IMR-90 (cell line): ENCODE measurements at regions not wholly inside any gene's neighbourhood (a gene's known extent, or its start where the extent isn't known, plus 50 kb on each side); places are given as distances from the start of the nearest gene placed in this dataset.

ENCODE experiments used
- BHLHE40 ChIP-seq: fragments of 150-350 bp; IDR thresholded peaks from 2 replicates; pipeline ENCODE4 v1.6.1; 2016; ENCODE audit warnings: mild to moderate bottlenecking, low read depth, low read length
- CEBPB ChIP-seq: IDR thresholded peaks from 2 replicates; pipeline ENCODE4 v1.6.1; 2012; ENCODE audit warnings: low read depth, low read length, improper control_type of control experiment
- MAFK ChIP-seq: IDR thresholded peaks from 2 replicates; pipeline ENCODE4 v1.6.1; 2012; ENCODE audit warnings: low read depth, low read length, improper control_type of control experiment
- MXI1 ChIP-seq: IDR thresholded peaks from 2 replicates; pipeline ENCODE4 v1.6.1; 2012; ENCODE audit warnings: low read depth, mild to moderate bottlenecking, low read length, moderate library complexity, borderline replicate concordance
- POLR2A ChIP-seq: IDR thresholded peaks from 2 replicates; pipeline ENCODE4 v1.6.1; 2012; ENCODE audit warnings: mild to moderate bottlenecking, low read depth, low read length
- RAD21 ChIP-seq: IDR thresholded peaks from 2 replicates; pipeline ENCODE4 v1.6.1; 2012; ENCODE audit warnings: low read length, improper control_type of control experiment
- RCOR1 ChIP-seq: IDR thresholded peaks from 2 replicates; pipeline ENCODE4 v1.6.1; 2012; ENCODE audit warnings: mild to moderate bottlenecking, low read length, improper control_type of control experiment; ENCODE audit not compliant: insufficient replicate concordance
- USF2 ChIP-seq: fragments of 150-350 bp; IDR thresholded peaks from 2 replicates; pipeline ENCODE4 v1.6.1; 2017; ENCODE audit warnings: mild to moderate bottlenecking, antibody characterized with exemption, low read length, low read depth
- TF ChIP-seq, protein P1 (sequence below): conservative IDR thresholded peaks from 2 replicates; pipeline ENCODE4 v1.5.1; 2012; ENCODE audit warnings: mild to moderate bottlenecking, low read depth, low read length, improper control_type of control experiment

DNA sequence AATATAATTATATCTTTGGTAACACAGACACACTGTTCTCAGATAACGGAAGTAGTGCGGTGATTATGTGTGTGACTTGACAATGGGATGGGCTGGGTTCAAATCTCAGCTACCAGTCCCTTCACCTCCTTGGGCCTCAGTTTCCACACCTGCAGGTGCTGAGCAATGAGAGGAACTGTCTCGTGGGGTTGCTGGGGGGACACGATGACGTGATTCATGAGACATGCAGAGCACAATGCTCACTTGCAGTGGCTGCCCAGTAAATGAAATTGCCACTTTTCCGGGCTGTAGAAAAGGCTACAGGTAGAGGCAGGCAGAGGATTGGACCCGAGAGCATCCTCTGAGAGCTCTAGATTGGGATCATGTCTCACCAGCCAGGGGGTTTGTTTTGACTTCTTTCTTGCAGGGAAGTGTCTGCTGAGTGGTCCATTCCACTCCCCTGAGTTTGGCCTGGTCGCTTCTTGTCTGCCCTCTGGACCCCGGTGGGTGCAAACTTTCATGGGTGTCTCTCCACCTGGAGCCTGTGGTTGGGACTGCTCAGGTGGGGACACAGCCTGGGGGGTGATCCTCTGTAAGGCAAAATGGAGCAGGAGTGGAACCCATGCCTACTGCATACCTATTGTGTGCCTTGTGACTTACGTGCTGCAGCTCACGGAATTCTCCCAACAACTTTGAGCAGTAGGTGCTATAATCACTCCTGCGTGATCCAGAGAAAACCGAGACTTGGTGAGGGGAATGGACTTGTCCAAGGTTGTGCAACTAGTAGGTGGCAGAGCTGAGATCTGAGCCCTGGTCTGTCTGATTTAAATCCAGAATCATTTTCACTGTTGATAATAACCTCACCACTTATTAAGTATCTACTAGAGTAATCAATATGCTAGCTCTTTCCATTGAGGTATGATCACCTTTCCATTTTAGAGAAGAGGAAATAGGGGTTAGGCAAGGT lies 147.2 kb downstream of the CEBPB start:
- TF ChIP-seq MAFK (no peak), MXI1 (no peak), RAD21 (no peak), USF2 (no peak), POLR2A (no peak), RCOR1 (no peak), BHLHE40 (no peak), CEBPB (no peak)
- TF ChIP-seq, protein P1, sequence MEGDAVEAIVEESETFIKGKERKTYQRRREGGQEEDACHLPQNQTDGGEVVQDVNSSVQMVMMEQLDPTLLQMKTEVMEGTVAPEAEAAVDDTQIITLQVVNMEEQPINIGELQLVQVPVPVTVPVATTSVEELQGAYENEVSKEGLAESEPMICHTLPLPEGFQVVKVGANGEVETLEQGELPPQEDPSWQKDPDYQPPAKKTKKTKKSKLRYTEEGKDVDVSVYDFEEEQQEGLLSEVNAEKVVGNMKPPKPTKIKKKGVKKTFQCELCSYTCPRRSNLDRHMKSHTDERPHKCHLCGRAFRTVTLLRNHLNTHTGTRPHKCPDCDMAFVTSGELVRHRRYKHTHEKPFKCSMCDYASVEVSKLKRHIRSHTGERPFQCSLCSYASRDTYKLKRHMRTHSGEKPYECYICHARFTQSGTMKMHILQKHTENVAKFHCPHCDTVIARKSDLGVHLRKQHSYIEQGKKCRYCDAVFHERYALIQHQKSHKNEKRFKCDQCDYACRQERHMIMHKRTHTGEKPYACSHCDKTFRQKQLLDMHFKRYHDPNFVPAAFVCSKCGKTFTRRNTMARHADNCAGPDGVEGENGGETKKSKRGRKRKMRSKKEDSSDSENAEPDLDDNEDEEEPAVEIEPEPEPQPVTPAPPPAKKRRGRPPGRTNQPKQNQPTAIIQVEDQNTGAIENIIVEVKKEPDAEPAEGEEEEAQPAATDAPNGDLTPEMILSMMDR: no peak
